NCI-H748 (cell line): ENCODE measurements at regions not wholly inside any gene's neighbourhood (a gene's known extent, or its start where the extent isn't known, plus 50 kb on each side); places are given as distances from the start of the nearest gene placed in this dataset.

ENCODE experiments used
- DNase-seq: peaks from one replicate; lab custom pipeline; 2025; ENCODE audit not compliant: unreplicated experiment; lab: John Stamatoyannopoulos, UW

DNA sequence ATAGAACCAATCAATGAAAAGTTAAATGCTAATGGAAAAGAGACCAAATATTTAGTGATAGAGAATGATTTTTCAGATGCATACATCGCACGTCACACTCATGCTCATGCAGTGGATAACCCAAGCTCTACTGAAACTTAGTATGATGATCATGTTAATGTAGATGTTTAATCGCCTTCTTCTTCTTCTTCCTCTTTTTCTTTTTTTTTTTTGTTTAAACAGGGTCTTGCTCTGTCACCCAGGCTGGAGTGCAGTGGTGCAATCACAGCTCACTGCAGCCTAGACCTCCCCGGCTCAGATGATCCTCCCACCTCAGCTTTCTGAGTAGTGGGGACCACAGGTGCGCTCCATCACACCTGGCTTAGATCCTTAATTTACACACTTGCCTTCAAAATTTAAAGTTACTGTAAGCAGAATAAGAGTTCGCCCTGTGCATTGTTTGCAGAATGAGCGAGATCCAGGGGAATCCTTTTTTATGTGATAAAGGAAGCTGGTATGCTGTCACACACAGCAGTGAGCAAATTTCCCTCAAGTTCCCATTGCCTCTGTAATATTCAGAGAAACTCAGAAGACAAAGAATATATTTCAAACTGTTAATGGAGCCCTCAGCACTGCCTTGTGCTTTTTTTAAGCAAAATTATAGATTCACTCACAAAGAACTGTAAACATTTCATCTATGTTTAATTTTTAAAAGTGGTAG lies 194.2 kb upstream of the SGK1 start:
- no peak for DNase-seq

DNA sequence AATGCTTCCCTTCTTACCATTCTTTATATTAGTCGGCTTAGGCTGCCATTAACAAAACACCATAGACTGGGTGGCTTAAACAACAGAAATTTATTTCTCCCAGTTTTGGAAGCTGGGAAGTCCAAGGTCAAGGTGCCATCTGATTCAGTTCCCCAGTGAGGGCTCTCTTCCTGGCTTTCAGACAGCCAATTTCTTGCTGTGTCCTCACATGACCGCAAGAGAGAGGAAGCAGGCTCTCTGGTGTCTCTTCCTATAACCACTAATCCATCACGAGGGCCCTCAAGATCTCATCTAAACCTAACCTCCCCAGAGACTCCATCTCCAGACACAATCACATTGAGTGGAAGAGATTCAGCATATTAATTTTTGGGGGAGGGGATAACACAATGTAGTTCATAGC lies 193.0 kb upstream of the SGK1 start:
- no peak for DNase-seq

GRCh38 chr6:134510142-134510541 lies 192.2 kb upstream of the SGK1 start:
- DNase-seq = no peak

GRCh38 chr6:134508862-134509498 lies 191.1 kb upstream of the SGK1 start:
- no peak for DNase-seq

GRCh38 chr6:134506162-134506561 lies 188.2 kb upstream of the SGK1 start:
- DNase-seq = no peak

- DNase-seq = no peak
Observed at GRCh38 chr6:134503585-134504281, 185.8 kb upstream of the SGK1 start.

- DNase-seq = no peak
Observed at GRCh38 chr6:134502614-134503549, 185.0 kb upstream of the SGK1 start.

- DNase-seq = no peak
Observed at GRCh38 chr6:134495890-134496248, 178.0 kb upstream of the SGK1 start.

GRCh38 chr6:134495203-134495889 lies 177.4 kb upstream of the SGK1 start:
- DNase-seq = no peak

GRCh38 chr6:134493789-134494188 lies 175.9 kb upstream of the SGK1 start:
- no peak for DNase-seq

GRCh38 chr6:134491477-134491876 lies 173.6 kb upstream of the SGK1 start:
- no peak for DNase-seq

GRCh38 chr6:134482593-134483270 lies 164.8 kb upstream of the SGK1 start:
- no peak for DNase-seq

- DNase-seq = no peak
Observed at GRCh38 chr6:134481966-134482365, 164.1 kb upstream of the SGK1 start.

DNA sequence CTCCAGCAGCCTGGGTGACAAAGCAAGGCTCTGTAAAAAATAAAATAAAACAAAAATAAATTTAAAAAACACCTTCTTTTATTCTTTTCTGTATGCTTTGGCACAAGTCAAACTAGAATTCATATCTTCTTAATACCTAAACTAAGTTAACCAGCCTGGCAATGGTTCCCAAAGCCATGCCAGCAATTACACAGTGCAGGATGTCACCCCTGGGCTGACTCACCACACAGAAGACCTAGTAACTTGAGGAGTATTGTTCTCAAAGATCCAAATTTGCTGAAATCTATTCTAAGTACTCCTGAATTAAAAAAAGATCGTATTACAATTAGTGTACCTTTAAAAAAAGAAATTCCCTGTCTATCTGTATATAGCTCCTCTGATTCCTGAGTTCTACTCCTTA lies 162.7 kb upstream of the SGK1 start:
- no peak for DNase-seq

- no peak for DNase-seq
Observed at GRCh38 chr6:134478764-134479399, 161.0 kb upstream of the SGK1 start.

- DNase-seq = no peak
Observed at GRCh38 chr6:134477991-134478635, 160.2 kb upstream of the SGK1 start.

DNA sequence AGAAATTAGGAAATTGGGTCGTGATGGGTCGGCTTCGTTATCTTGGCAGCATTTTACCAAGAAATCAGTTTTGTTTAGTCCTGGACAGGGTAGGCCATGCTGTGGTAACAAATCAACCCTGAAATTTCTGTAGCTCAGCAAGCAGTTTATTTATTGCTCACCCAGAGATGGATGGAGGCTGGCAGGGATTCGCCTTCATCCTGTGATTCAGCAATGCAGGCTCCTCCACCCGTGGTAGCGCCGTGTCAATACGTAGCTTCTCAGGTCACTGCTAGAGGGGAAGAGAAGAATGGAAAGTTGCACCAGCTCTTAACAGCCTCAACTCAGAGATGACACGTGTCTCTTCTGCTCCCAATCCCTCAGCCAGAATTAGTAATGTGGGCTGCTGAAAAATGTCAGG lies 157.0 kb upstream of the SGK1 start:
- DNase-seq = no peak

DNA sequence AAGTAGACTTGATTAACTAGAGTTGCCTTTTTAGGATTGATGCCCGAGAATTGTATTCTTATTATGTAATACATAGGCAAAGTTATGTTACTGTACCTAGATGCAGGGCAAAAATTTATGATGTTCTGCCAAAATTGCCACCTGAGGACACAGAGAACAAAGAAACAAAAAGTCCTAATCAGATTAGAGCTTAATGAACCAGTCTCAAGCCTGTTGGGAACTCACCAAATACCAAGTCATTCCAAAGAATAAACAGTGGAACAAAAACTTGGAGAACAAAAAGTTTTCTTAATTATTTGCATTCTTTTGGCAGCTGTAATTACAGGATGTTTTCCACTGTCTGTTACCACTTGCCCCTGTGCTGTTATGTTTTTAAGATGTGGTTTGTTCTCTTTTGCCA lies 154.7 kb upstream of the SGK1 start:
- no peak for DNase-seq

DNA sequence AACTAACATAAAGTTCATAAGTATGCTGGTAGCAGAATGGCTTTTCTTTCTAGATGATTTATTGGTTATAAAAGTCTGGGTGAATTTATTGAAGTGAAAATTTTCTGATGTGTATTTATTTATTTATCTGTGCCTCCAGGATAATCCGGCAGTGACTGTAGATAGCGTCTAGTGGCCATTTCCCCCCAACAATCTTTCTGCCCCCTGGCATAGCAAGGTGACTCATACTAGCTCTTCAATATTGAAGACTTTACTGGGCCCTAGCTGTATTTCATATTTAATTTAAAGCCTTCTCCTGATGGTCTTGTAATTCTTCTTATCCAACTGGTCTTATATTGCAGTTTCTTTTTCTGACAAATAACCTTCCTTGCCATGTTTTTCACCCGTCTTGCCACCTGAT lies 154.1 kb upstream of the SGK1 start:
- no peak for DNase-seq
